GM19240 (cell line): ENCODE measurements at regions not wholly inside any gene's neighbourhood (a gene's known extent, or its start where the extent isn't known, plus 50 kb on each side); places are given as distances from the start of the nearest gene placed in this dataset.

ENCODE experiments used
- DNase-seq: peaks from one replicate; pipeline ENCODE4 v3.0.0; 2011; ENCODE audit warnings: low spot score; ENCODE audit not compliant: insufficient read length

DNA sequence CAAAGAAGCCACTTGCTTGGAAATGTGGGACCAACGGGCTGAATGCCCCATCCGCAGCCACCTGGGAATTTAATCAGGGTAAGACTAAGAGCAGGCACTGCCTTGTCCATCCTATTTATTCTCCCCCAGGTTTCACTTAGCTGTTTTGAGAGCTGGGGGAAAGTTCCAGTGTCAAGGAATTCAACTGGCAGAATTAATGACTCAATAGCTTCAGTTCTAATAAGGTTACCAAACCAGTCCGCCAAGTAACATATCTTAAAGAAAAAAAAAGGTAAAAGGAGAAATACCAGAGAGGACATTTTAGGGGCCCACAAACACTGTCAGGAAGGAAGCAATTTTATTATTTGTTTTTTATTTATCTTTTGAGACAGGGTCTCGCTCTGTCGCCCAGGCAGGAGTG is 157.6 kb upstream of the SOD1 start:
- DNase-seq, result no peak

DNA sequence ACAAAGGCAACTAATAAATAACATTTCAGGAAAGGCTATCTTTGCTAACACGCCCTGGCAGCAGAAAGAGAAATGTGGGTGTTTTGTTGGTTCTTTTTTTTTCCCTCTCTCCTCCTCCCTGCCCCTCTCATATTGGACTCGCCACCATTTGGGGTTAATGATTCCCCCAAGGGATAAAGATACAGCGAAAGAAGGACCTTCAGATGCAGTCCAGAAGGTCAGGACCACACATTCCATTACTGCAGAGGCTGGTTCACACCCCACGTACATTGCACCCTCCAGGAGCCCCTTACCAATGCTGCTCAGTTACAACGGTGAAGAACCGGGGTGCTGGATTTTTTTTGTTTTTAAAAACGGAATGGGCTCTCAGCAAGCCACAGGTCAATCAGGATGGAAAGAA is 156.9 kb upstream of the TIAM1 start:
- DNase-seq, result no peak

GRCh38 chr21:31500071-31500470 is 156.0 kb upstream of the TIAM1 start:
- no peak for DNase-seq

- no peak for DNase-seq
Measured at GRCh38 chr21:31498985-31499384, 154.9 kb upstream of the TIAM1 start.

DNA sequence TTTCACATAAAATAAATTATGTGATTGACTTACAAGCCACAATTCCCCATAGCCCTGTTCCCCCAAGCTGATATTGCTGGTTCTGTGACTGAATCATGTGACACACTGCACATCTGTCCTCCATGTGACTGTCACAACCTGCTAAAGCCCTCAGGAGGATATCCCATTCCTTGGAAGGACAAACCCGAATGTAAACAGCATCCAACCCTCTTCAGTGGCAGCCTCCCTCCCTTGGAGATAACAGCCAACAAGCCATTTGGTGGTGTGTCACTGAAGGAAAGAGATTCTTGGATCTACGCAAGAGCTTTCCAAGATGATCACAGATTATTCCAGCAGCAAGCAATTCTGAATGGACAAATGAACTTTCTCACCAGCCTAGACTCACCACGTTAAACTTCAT is 153.9 kb upstream of the TIAM1 start:
- no peak for DNase-seq

DNA sequence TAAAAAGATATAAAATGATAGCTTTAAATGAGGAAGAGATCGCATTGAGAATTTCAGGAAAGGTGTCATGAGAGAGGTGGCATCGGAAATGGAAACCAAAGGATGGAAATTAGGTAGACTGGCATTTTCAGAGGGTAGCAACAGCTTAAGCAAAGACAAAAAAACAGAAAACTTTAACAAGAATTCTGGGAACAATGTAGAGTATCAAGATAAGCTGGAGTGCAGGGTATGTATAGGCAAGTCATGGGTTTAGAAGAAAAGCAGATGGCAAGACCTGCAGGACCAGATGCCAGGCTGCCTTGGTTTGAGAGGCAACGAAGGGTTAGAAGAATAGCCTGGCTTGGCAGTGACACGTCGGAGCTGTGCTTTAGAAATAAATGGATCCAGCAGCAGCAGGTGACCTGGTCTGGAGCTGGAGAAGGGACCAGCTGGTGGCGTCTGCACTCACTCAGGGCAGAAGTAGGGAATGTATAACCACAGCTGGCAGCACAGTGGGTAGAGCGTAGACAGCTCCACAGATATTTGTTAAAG is 149.4 kb upstream of the TIAM1 start:
- DNase-seq, result no peak

DNA sequence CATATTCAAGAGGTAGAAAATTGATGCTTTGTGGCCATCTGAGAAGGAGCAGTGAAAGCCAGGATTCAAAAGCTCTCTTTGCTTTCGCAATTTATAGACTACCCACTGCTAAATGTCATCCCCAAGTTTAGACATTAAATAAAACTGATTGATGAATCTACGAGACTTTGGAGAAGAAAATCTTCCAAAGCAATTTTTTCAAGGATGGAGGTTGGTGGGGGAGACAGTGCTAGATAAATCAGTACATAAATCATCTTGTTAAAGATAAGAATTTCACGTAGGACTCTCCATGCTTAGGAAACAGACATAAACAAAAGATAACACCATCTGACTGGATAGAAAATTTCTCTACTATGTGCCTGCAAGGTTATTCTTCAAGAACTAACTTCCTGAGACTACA is 147.6 kb upstream of the TIAM1 start:
- no peak for DNase-seq

GRCh38 chr21:31490443-31490842 is 146.4 kb upstream of the TIAM1 start:
- DNase-seq, result no peak

GRCh38 chr21:31489726-31490125 is 145.7 kb upstream of the TIAM1 start:
- no peak for DNase-seq

DNA sequence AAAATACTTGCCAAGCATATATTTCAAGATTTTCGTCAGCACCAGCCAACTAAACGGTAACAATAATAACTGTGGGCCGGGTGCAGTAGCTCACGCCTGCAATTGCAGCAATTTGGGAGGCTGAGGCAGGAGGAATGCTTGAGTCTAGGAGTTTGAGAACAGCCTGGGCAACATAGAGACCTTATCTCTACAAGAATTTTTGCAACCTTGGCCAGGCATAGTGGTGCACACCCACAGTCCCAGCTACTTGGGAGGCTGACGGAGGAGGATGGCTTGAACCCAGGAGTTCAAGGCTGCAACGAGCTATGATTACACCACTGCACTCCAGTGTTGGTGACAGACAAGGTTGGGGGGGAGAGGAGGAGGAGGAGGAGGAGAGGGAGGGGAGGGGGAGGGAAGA is 145.0 kb upstream of the TIAM1 start:
- DNase-seq, result no peak

DNA sequence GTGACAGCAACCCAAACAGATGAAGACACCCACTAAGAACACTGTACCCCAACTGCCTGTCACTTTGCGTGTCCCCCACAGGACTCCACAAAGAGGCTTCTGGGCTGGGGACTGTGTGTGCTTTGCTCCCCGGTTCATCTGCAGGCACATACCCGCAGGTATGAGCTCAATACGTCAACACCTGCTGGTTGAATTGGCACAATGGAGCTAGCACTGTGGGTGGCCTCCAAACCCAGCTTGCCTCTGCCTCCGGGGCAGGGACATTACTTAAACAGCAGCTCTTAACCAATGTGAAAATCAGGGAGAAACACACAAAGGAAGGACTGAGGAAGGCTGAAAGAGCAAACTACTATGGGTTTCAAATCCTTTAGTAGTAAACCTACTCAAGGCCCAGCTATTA is 140.2 kb upstream of the TIAM1 start:
- no peak for DNase-seq

- DNase-seq, result no peak
Measured at GRCh38 chr21:31483146-31483545, 139.1 kb upstream of the TIAM1 start.

- no peak for DNase-seq
Measured at GRCh38 chr21:31482460-31482859, 138.4 kb upstream of the TIAM1 start.

DNA sequence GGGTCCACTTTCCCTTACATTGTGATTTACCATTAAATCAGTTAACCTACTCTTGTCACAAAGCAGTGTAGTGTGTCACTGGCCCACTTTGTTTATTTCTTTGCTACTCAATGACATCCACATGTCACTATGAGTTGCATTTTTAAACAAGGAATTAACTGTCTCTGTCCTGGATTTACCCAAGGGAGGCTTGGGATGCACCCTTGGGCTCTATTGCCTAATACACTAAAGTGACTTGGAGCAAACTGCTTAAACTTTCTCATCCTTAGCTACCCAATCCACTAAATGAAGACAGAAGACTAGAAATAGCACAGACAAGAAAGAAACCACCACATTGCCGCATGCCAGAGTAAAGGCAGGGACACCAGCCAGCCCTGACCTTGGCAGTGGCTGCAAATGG is 136.2 kb upstream of the TIAM1 start:
- no peak for DNase-seq

- DNase-seq, result no peak
Measured at GRCh38 chr21:31479714-31480113, 135.7 kb upstream of the TIAM1 start.

GRCh38 chr21:31479222-31479621 is 135.2 kb upstream of the TIAM1 start:
- no peak for DNase-seq

GRCh38 chr21:31476263-31477022 is 132.4 kb upstream of the TIAM1 start:
- no peak for DNase-seq

DNA sequence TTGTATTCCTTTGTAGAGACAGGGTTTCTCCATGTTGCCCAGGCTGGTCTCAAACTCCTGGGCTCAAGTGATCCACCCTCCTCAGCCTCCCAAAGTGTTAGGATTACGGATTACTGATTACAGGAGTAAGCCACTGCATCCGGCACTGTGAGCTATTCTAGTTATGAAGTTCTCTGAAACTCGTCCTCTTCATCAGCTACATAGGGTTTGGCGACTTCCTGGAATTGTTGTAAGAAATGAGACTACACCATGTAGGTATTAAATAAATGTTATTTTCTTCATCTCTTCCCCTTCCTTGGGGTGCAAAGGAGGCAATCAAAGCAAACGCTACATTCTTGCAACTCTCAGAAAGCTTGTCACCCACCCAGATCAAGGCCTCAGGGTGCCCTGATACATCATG is 131.2 kb upstream of the TIAM1 start:
- DNase-seq, result no peak

GRCh38 chr21:31473685-31474345 is 129.8 kb upstream of the TIAM1 start:
- DNase-seq, result no peak

DNA sequence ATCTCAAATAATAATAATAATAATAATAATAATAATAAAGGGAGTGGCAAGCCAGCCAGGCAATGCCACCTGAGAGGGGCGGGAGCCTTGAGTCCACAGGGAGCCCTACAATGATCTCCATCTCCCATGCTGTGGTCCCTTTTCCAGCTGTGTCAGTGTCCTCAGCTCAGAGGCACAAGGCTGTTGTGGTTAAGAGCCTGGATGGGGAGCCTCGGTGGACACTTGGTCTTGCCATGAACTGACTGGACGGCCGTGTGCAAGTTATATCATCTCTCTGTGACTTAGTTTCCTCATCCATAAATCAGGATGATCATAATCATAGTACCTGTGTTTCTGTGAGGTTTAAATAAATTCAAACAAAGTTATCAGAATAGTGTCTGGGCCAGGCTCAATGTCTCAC is 127.8 kb upstream of the TIAM1 start:
- DNase-seq, result no peak

GRCh38 chr21:31470896-31471694 is 127.0 kb upstream of the TIAM1 start:
- DNase-seq, result no peak

DNA sequence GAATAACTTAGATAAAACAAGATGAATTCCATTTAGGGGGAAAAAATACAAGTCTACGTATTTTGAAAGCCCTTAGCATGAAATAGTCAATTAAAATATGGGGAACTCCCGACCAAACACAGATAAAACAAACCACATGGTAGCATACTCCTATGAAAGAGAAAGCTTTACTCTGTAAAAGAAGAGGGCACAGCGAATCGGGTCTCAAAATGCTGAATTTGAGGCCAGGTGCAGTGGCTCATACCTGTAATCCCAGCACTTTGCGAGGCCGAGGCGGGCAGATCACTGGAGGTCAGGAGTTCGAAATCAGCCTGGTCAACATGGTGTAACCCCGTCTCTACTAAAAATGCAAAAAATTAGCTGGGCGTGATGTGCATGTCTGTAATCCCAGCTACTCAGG is 116.9 kb upstream of the TIAM1 start:
- no peak for DNase-seq
